SIG-M5 treated with dmso at 0.1 percent for 504 hours (cell line): ENCODE measurements at regions not wholly inside any gene's neighbourhood (a gene's known extent, or its start where the extent isn't known, plus 50 kb on each side); places are given as distances from the start of the nearest gene placed in this dataset.
"Not testable (repeated sequence)": the region's sequence is repeated elsewhere in the genome, so short reads cannot be mapped to it uniquely, and the experiment has no call there.

Source experiments
- DNase-seq: peaks from one replicate; lab custom pipeline; 2025; ENCODE audit not compliant: unreplicated experiment; lab: John Stamatoyannopoulos, UW

DNA sequence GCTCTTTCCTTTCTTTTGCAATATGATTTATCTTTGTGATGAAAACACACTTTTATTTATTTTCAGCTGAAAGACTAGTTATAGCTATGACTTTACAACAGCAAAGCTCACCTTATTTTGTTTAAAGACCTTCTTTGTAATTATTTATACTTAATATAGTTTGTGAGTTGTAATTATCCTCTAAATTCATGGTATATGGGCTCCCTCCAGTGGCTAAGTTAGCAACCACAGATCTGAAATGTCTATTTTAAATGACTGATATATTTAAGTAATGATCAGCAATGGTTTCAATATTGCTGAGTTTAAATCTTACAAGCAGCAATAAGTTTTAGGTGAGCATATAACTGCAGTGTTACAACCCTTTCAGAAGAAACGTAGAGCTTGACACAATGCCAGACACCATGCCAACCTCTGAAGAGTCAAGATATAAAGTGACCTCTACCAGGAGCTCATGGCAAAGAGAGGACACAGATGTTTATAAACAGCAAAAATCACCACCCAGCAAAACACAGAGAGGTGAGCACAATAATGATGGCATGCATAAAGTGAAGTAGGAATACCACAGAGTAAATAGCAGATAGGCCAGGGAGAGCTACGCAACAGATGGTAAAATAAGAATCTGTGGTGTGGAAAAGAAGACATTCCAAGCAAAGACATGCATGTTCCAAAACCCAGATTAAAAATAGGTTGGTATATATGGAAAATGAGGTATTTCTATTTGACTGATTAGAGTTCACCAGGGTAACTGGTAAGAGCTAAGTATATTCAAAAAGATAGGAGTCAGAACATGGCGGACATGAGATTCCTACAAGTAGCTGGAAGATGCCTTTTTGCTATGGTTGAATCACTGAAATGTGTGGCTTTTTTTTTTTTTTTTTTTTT is 143.7 kb upstream of the ZNF385D start:
- peak; percentile 23 for DNase-seq

DNA sequence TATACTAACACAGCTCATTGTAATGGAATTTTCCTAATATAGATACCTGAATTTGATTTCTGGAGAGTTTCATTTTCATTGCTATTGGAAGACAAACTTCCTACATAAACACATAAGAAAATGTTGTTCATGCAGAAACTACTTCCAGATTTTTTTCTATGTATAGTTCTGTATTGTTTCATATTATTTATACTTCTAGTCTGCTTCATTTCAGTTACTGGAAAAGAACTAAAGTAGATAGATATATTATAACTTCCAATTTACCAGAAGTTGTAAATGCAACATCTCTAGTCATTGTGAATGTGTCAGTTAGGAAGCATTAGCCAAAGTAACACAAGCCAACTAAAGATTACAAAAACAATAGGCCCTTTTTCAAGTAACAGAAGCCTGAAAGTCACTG is 147.3 kb upstream of the ZNF385D start:
- no peak for DNase-seq

DNA sequence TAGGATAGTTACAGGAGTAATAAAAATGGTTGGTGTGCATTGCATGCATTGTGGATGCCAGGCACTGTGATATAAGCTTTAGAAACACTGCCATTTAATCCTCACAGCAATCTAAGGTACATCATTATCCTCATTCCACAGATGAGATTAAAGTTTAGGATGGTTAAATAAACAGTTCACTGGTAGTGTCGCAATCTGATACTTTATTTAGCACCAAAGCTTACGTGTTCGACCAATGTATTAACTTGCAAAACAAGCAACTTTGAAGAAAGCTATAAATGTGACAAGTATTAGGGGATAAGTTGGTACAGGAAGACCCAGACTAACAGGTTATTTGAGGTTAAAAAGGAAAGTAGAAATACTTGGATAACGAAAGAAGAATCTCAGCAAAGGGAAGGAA is 150.5 kb upstream of the ZNF385D start:
- DNase-seq = no peak

DNA sequence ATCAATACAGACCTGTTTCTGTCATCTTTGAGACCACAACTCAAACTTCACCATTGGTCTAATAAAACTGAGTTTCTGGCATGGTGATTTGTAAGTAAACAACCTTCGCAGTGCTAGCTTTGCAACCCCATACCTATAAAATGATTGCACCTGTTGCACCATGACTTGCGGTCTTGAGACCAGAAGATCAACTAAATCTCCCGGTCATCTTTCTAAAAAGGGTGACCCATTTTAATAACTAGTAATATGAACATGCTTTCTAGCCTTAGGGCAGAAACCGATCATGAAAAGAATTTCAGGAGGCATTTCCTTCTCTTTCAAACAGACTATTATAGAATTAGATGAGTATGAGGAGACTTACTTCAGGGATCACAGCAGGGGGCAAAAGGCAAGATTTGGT is 151.9 kb upstream of the ZNF385D start:
- DNase-seq = no peak

DNA sequence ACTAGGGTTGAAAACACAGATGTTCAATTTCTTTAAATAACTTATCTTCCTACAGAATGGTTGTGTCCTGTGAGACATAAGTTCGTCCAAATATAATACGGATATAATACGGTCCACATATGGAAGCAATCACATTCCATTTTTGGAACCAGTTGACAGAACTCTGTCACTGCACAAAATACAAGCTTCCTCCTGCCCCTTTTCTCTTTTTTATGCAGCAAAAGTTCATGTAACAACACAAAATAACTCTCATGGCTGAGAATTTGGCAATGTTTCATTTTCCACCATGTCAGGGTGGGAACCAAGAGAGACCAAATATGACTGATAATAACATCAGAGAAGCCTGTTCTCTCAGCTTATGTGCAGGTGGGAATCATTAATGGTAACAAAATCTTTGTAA is 158.1 kb upstream of the ZNF385D start:
- DNase-seq = no peak

DNA sequence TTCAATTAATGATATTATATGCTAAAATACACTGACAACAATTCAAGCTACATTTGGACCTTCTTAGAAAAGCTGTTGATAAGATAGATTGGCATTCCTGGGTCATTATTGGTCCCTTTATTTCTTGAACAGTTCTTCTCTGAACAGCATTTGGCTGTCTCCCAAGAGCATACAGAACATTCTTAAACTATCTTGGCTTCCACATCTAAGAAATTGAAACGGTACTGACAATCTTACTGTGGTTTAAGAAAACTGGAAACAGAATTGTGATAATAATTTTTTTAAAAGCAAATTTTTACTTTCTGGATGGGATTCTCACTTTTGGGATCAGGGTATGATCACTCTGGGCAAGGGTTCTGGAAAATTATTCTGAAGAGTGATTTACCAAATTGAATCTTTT is 161.7 kb upstream of the ZNF385D start:
- no peak for DNase-seq

DNA sequence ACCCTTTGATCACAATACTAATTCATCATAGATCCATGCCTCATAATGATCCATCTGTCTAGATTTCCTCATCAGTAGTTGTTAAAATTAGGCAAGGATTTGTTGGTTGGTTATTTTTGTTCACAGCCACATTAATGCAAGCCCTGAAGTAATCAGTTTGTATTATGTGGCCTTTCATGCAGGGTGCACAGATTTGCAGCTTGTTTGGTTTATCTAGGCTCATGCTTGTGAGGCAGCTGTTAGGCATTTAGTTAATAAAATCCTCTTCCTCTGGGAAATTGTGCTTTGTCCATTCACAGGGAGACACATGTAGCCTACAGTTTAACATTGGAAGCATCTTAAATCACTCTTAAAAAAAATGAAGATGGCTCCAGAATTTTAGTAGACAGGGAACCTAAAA is 162.8 kb upstream of the ZNF385D start:
- no peak for DNase-seq

DNA sequence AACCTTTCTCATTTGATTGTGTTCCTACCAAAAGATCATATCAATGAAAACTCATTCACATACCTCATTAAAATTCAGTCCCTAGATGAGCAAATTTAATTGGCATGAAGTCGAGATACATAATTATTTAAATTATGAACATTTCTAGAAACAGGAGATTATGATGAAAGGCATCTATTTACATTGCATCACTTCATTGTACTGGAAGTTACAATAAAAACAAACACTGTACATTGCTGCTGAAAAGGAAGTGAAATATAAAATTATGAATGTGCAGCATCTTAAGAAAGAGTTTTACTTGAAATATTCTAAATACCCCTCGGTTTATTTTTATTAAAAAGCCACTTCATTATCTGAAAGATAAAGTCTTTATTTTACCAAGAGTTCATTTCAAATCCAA is 163.4 kb upstream of the ZNF385D start:
- DNase-seq = no peak

DNA sequence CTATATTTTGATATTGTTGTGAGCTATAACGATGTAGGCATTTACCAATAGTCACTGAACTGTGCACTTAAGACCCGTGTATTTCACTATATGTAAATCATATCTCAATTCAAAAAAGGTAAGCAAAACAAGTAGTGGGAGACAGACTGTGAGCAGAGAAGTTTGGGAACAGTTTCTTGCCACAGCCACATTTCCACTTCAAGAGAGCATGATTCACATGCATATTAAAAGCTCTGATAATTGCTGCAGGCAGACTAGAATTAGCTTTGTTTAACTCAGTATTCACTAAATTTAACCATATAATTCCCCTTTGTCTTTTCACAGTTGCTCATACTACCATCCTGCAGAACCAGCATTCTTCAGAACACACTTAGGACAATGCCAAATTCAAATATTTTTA is 168.4 kb upstream of the ZNF385D start:
- DNase-seq = no peak

DNA sequence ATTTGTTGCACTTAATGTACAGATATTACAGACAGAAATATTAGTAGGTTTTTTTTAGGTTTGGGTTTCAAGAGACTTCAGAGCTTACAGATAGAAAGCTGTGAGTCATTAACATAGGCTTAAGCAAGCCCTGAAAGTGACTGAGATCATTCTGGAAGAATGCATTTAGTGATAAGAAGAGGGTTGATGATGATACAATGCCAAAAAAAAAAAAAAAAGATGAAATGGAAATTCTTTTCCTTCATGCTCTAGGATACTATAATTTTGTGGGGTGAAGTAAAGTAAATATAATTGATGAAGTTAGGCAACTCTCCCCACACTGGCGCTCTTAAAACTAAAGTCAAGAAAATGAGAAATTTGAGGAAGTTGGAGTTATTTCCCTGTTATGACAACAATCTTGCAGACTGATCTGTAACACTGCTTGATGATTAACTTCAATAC is 169.4 kb upstream of the ZNF385D start:
- DNase-seq = no peak

DNA sequence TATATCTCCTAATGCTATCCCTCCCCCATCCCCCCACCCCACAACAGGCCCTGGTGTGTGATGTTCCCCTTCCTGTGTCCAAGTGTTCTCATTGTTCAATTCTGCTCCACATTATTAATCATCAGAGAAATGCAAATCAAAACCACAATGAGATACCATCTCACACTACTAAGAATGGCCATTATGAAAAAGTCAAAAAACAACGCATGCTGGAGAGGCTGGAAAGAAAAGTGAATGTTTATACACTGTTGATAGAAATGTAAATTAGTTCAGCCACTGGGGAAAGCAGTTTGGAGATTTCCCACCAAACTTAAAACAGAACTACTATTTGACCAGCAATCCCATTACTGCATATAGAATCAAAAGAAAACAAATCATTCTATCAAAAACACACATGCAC is 172.1 kb upstream of the ZNF385D start:
- DNase-seq = not testable (repeated sequence)

DNA sequence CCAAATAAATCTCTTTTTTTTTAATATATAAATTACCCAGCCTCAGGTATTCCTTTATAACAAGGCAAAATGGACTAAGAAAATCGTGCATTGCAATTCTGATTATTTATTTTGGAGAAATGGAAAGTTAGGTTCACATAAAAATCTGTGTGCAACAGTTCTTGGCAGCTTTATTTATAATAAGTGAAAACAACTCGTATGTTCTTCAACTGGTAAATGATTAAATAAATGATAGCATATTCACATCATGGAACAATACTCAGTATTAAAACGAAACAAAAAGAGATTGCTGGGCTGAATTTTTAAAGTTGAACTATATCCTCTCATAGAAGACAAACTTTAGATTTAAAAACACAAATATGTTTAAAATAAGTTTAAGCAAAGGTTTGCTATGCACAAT is 176.3 kb upstream of the ZNF385D start:
- DNase-seq = no peak

DNA sequence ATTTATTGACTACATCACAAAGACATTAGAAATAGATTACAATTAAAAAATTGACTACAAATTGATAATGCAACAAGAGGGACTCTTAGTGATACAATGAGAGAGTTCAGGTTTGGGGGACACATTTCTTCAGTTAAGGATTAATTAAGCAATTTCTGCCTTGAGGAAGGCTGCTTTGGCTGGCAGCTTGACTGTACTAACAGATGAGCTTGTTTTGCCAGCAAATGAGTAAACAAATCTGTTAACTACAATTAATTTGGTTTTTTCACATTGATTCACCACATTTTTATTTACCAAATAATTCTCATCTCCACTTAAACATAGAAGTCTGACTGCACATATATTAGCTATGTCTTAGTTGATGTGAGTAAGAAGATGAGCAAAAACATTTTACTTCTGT is 183.6 kb upstream of the ZNF385D start:
- no peak for DNase-seq

DNA sequence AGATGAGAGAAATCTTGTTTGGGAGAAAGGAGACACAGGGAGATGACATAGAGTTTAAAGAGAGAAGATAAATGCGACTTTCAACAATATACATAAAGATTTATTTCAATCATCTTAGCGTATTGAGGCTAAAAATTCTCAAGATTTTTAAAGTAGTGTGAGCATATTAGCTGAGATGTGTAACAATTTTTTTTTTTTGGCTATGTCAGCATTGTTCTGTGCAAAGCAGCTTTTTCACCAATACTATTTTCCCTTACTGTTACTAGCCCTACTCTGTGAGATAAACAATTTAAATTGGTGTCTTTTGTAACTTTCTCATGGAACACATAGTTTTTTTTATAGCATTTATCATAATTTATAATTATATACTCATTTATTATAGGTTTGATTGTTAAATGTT is 185.2 kb upstream of the ZNF385D start:
- no peak for DNase-seq

DNA sequence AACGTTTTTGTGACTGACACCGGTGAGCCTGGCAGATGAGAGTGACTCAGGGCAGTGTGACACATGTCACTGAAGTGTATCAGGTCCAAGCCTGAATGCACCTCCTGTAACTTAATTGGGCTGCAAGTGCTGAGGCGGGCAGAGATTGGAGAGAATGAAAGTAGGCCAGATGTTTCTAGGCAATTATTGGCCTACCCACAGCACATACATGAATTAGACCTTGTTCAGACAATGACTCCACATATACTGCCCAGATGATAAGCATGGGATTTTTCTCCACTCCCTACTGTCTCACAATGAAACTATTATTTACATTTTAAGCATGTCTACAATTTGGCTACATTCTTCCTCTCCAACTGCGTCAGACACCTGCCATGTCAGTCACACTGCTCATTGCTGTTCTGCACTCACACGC is 187.3 kb upstream of the ZNF385D start:
- no peak for DNase-seq

DNA sequence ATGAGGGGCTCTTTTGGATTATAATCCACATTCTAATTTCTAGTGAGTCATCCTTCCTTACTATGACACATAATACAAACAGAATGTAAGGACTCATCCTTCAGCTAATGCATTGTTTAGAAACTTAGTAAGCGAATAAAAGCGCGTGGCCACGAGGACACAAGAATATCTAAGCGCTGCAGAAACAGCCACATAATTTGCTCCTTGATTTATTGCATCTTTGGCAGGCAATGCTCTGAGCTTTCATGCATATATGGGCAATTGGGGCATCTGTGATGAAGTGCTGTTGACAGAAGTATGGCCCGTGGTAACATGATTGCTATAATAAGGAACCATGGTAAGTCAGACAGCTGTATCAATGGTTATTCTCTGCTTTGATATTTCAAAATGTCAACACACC is 191.3 kb upstream of the ZNF385D start:
- no peak for DNase-seq

DNA sequence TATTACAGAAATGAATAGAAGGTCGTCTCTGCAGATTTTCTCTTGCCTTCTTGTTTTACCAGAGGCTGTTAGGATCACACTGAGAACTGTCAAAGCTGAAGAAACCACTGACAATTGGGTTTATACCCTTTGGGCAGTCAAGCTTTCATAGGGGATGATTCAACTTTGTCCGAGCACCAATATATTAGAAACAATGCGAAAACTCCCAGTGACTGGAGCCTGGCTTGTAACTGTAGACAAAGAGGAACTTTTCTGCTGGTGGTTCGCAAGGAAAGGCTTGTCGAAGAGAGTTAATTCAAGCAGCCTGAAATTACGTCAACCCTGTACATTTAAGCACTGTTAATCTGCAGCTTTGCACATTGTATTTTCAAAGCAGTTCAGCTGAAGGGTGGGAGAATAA is 193.2 kb upstream of the ZNF385D start:
- DNase-seq = no peak

DNA sequence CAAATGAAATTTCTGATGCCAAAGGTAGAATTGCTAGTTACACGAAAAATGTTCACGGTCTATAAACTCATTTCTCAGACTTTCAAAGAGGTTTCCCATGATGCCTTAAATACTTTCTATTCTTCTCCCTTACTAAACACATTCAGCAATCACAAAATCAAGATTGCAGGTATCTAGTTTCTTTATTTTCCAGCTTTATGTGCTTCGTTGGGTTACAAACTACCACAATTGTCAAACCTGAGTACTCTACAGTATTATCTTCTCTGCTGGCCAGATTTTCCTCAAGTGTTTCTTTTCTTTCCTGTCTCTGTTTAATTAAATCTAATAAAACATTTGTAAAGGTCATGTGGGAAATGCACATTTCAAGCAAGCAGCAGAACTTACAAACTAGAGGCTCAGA is 201.8 kb upstream of the ZNF385D start:
- no peak for DNase-seq

DNA sequence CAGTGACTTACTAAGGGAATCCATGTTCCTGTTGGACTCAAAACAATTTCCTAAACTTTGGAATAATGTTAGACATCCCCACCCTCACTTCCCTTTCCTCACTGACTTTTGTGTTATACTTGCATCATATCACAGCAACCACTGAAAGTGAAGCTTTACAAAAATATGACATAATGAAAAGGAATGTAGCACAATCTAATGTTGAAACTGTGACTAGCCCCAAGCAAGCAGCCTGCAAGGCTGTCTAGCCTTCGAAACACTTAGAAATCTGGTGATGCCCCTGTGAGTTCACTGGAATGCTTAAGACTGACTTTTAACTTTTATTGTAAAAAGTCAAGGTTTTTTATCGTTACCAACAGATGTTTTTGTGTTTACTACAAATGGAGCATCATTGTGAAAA is 203.7 kb upstream of the ZNF385D start:
- DNase-seq = no peak

DNA sequence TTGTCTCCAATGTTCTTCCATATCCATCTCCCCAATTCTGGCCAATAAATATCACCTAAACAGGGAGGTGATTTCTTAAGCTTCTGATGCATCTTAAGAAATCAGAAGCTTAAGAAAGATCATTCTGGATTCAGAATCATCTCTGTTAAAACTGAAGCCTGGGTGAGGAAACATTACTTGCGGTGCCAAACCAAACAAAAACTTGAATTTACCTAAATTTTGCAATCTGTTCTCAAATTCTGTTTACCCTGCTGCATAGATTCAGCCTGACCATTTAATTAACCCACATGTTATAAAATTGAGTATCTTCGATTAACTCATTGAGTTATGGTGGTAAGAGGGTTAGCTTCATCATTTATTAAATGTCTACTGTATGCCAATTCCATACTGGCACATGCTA is 204.4 kb upstream of the ZNF385D start:
- no peak for DNase-seq

DNA sequence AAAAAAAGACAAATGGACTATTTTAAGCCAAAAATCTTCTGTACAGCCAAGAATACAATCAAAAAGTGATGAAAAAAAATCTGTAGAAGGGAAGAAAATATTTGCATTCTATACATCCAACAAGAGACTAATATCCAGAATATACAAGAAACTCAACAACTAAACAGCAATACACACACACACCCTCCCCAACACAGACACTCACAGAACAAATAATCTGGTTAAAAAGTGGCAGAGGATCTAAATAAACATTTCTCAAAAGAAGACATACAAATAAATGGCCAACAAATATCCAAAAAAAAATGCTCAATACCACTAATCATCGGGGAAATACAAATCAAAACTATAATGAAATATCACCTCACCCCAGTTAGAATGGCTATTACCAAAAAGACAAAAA is 209.0 kb upstream of the ZNF385D start:
- DNase-seq = no peak

DNA sequence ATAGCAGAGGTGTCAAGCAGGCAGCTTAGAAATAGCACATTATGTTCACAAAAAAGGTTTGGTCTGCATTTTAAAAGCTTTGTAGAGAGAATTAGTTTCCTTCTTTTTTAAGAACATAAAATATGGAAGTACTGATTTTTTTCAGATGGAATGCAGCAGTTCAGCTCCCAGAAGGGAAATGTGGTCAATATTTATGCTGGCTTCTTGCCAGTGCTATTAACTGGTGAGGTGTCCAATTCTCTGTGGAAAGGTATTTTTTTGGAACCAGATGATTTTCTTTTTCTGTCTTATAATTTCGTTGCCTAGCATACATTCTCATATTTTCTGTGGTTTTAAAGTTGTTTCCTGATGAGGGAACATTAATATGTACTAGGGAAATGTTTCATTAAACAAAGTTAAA is 211.4 kb upstream of the ZNF385D start:
- DNase-seq = no peak

DNA sequence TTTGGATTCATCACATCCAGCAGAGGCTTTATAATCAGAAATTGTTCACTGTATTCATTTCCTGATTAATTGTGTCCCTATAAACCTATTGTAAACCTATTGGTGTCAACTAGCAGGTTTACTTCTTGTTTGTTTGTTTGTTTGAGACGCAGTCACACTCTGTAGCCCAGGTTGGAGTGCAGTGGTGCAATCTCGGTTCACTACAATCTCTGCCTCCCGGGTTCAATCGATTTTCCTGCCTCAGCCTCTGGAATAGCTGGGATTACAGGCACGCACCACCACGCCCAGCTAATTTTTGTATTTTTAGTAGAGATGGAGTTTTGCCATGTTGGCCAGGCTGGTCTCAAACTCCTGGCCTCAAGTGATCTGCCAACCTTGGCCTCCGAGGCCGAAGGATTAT is 215.4 kb upstream of the ZNF385D start:
- not testable (repeated sequence) for DNase-seq
